ENCODE measurements at regions not wholly inside any gene's neighbourhood (a gene's known extent, or its start where the extent isn't known, plus 50 kb on each side); places are given as distances from the start of the nearest gene placed in this dataset.
"Not testable (repeated sequence)": the region's sequence is repeated elsewhere in the genome, so short reads cannot be mapped to it uniquely, and the experiment has no call there.

DNA sequence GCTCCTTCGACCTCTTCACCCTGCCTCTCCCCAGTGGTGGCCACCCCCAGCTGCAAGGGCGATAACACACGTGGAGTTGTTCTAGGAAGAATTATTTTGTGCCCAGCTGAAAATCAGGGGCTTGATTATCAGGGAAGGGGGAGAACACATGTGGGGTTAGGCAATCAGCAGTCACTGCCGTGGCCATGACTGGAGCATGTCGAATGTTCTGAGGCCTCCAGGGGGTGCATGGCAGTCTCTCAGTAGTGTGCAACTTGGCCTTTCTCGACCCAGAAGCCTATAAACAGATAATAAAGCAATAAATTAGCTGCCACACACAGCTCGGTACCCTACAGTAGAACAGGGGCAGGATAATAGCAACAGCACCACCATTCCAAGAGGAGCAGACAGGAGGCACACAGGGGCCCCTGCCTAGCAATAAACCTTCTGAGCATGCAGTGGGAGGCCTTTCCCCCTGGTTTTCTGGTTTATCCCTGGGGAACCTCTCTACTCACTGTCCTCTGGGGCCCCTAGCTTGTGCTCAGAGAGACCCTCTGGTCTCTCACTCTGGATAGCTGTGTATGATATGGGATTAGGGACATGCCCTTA, 308.2 kb upstream of the PLGLB2 start:
- not testable (repeated sequence) for DNase-seq

DNA sequence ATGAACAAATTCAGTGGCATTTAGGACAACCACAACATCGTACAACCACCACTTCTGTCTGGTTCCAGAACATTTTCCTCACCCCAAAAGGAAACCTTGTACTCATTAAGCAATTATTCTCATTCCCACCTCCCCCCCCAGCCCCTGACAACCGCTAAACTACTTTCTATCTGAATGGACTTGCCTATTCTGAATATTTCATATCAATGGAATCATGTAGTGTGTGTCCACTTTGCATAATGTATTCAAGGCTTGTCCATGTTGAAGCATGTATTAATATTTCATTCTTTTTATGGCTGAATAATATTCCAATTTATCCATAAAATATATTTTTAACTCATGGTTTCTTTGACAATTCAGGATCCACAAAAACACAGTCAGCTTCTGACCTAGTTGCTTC, 307.2 kb upstream of the PLGLB2 start:
- not testable (repeated sequence) for DNase-seq

DNA sequence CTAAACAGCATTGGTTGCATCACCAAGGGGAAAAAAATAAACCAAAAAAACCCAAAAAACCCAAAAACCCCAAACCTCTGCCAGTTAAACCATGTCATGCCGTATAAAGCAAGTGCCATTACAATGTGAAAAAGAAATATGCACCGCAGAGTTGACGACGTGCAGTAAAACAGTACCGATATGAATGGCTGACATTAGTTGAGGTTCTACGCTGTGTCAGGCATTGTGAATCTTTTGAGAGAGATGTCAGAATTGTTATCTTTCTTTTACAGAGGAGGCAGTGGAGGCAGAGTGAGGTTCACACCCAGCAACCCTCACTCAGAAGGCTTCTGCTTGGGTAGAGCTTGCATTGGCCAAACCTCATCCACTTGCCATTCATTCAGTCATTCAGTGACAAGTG, 306.5 kb upstream of the PLGLB2 start:
- not testable (repeated sequence) for DNase-seq

DNA sequence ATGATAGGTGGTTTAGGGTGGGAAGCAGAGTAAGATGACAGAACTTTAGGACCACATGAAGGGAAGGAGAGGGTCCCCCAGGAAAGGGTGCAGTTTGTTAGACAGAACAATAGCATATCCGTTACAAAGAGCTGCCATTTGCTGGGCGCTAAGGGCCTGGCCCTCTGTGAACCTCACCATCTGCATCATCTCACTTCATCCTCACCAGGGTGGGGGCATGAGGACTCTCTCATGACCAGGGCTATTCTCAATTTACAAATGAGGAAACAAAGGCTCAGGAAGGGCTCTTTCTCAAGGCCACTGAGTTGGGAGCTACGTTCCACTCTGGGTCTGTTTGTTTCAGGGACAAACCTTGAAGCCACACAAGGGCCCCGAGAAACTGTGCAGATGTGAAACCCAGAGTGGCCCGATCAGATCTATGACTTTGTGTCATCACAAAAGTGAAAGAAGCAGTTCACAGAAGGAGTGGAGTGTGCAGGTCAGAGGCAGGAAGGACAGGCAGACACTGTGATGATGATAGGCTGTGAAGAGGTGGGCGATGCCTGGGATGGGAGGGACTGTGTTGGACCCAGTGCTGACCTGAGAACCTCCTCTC, 304.8 kb upstream of the PLGLB2 start:
- not testable (repeated sequence) for DNase-seq

DNA sequence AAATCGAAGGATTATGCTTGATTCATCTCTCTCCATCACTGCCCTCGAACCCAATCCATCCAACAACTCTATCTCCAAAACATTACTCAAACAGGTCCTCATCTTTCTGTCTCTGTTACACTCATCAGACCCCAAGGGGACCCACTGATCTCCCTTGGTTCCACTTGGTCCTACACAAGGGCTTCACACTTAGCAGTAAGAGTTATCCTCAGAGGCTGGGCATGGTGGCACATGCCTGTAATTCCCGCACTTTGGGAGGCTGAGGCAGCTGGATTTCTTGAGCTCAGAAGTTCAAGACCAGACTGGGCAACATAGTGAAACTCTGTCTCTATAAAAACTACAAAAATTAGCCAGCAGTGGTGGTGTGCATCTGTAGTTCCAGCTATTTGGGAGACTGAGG, 302.9 kb upstream of the PLGLB2 start:
- DNase-seq: not testable (repeated sequence)

DNA sequence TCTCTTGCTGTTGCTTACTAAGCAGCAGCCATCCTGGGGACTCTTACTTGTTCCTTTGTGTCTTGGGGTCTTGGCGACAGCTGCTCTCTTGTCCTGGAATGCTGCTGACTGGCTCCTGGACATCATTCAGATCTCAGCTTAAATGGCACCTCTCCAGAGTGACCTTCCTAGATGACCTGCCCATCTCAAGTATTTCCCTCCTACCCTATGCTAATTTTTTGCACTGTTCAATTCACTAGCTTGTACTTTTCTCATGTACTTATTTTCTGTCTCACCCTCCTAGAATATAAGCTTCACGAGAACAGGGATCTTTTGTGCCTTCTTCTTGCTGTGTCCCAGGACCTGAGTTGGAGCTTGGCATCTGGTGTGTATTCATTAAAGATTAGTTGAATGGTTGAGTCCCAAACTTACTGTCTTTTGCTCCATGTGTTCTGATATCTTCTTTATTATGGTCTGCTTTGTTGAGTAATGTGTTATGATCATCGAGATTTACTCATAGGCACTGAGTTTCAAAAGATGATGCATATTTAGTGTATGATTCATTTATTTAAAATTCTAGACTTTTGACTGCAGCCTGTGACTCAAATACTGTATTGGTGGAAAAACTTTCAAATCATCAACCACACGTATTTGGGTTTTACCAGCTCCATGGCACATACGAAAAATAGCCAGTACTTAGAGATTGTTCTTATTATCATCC, 302.1 kb upstream of the PLGLB2 start:
- DNase-seq: not testable (repeated sequence)

DNA sequence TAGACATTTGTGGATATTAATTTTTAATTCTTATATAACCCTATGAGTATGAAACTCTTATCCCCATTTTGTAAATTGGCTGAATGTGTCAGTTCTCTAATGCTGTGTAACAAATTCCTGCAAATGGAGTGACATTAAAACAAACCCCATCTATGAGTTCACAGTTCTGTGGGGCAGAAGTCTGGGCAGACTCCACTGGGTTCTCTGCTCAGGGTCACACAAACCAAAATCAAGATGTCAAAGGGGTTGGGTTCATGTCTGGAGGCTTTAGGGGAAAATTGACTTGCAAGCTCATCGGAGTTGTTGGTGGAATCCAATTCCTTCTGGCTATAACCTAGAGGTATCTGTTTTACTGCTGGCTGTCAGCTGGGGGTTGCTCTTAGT, 301.6 kb upstream of the PLGLB2 start:
- not testable (repeated sequence) for DNase-seq

DNA sequence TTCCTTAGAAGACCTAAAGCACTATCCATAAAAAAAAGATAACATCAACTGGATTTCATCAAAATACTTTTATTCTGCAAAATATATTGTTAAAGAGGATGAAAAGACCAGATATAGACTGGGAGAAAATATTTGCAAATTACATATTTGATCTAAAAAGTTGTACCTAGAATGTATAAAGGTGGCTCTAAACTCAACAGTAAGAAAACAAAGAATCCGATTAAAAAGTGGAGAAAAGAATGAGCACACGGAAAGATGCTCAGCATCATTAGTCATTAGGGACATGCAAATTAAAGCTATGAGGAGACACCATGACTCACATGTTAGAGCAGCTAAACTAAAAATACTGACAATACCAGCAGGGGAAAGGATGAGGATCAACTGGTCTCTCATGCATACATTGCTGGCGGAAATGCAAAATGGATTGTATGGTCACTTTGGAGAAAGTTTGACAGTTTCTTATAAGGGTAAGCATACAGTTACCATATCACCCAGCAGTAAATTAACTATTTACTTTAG, 298.4 kb upstream of the PLGLB2 start:
- not testable (repeated sequence) for DNase-seq

DNA sequence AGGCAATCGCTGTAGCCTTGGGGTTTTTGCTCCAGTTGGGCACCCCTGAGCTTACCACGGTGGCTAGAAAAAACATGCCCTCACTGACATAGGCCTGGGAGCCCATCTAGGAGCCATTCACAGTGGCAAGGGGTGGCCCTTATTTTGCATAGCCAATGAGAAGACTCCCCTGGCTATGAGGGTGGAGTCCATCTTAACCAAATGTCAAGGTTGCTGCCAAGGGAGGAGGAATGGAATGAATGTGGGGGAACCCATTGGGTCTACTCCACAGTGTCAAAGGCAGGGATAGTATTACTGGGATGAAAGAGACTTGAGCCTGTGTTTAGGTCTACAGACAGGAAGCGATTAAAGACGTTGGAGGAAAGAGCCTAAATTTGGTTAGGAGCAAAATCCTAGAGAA, 295.7 kb upstream of the PLGLB2 start:
- DNase-seq: not testable (repeated sequence)

DNA sequence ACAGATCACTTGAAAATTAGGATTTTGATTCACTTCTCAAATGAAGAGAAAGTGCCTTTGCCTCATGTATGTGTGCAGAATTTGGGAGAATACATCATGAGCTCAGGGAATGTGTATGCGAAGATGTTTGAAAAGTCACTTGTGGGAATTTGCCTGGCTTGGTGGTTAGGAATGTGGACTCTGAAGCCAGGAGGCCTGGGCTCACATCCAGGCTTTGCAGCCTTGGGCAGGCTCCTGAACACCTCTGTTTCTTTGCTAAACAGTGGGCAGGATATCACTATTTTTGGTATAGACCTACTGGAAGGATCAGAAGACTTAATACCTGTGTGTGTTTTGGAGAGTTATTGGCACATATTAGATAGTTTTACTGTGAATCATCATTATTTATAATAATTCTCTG, 295.0 kb upstream of the PLGLB2 start:
- not testable (repeated sequence) for DNase-seq

DNA sequence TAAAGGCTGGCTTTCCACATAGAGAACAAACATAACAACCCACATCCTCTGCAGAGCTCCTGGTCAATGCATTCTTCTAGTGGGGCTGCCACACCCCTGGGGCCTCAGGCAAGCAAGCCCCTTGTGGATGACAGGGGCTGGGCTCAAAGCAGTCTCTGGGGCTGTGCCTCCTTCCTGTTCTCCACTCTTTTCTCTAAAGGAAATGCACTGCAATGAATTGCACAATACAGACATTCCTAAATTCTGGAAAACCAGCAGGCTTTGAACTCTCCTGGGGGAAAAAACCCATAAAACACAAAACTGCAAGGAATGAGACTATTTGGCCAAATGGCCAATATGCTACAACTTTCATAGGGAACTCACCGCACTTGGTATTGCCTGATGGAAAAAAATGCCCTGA, 293.9 kb upstream of the PLGLB2 start:
- DNase-seq: not testable (repeated sequence)

DNA sequence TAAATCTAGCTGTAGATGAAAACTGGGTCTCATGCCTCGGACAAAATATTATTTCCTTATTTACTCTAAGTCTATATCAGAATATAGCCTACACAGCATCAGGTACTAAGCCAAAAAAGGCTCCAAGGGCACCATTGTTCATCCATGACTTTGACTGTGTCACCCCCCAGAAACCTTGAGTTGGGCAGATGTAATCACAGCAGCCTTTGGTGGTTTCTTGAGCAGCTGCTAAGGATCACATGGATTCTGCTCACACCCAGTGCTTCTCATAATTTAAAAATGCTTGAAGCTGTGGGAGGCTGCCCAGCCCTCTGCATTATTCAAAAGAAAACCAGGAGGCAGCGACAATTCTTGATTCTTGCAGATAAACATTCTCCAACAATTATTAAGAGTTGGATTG, 293.5 kb upstream of the PLGLB2 start:
- DNase-seq: not testable (repeated sequence)

DNA sequence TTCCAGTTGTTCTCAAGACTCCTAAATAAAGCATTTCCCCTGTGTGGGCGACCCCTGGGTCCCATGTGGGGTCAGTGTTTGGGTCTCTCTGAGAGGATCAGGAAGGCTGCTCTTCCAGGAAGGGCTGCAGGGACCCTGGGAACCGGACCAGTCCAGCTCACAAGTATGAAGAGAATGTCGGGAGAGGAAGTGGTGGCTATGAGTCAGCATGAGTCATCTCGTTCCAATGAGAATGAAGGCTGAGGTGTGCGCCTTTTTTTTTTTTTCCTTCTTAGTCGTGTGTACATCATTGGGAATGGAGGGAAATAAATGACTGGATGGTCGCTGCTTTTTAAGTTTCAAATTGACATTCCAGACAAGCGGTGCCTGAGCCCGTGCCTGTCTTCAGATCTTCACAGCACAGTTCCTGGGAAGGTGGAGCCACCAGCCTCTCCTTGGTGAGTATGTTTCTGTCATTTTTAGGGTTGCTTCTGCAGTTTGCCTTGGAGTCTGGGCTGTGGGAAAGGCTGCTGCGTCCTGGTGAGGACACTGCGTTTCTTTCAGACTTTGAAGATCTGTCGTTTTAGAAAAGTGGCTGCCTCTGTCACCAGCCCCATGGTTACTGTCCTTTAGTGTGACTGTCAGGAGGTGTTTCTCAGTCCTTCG, 292.6 kb upstream of the PLGLB2 start:
- not testable (repeated sequence) for DNase-seq

DNA sequence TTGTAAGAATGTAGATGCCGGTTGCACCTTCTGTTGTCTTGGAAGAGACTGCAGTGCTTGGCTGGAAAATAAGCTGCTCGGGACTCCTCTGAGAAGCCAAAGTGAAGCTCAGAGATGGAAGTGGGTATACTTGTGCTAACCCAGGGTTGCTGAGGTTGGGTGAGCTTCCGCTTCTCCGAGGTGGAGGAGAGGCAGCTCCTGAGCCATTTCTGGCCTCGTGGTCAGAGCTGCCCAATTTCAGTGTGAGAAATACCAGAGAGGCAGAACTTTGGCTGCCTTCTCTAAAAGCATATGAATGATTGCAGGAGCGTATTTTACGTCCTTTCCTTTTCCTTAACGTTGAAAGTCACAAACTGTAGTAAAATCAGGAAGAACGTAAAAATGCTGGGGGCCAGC, 292.0 kb upstream of the PLGLB2 start:
- peak; percentile 33 for DNase-seq

DNA sequence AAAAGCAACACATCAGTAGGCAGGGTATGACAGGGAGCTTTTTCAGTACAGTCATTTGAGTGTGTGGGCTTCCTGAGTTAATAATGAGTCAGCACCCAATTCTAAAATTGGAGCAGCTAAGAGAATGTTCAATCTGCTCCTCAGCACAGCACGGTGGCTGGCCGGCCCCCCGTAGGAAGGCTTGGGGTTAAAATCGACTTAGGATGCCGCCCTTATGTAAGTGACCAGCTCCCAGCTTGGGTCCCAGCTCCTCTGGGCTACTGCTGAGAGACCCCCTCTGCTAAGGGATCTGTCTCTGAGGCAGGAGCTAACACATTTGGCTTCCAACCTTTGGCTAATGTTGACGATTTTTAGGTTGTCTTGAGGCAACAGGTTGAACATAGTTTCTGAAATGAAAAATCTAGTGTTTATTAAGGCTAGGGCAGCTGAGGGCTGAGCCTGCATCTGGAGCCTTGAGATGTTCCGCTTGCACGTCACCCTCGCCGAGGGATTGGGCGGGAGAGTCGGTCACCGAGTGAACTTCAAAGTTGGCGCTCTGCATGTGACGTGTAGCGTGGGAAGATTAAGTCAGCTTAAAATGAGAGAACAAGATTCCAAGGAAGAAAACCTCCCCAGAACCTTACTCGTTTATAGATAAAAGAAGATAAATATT, 291.3 kb upstream of the PLGLB2 start:
- DNase-seq: not testable (repeated sequence)

DNA sequence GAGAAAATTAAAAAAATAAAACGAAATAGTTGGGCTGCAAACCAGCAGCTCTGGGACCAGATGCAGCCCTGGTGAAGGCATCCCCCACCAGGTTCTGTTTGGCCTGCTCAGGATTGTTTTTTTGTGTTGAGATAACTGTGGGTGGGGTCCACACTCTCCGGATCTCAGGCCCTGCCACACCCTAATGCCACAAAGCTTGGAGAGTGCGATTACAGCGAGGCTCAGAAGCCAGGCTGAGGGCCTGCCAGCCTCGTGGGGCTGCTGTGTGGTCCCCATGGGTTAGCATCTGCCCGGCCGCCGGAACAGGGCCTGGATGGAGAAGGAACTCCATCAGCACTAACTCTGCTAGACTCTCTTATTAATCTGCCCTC, 290.8 kb upstream of the PLGLB2 start:
- DNase-seq: not testable (repeated sequence)

DNA sequence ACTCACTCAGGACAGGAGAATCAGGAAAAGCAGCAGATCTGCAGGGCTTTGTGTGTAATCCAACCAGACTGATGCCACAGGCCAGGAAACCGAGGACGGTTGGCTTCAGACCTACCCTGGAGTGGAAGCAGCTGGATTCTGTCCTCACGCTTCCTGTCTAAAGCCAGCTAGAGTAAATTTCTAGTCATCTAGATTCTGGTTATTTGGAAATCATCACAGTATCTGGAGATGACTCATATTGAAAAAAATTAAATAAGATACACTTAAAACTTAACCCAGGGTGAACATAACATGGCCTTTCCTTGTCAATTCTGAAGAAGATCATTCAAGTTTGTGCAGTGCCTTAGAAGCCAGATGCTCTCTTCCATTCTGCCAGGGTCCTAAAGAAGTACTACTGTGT, 288.9 kb upstream of the PLGLB2 start:
- DNase-seq: not testable (repeated sequence)

DNA sequence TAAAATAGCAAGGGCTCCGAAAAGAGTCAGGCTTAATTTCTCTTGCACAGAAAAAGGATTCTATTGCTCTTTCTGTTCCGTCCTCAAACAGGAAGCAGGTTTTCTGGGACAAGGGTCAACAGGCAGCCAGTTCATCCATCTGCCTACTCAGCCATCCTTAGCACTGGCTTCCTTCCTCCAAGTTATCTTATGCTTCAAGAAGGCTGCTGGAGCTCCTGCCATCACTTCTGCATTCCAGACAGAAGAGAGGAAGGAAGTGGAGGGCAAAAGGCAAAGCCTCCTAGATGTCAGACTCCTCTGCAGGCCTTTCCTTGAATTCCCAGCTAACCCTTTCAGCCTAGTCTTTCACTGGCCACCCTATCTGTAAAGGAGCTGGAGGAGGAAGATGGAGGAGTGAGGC, 287.8 kb upstream of the PLGLB2 start:
- not testable (repeated sequence) for DNase-seq

DNA sequence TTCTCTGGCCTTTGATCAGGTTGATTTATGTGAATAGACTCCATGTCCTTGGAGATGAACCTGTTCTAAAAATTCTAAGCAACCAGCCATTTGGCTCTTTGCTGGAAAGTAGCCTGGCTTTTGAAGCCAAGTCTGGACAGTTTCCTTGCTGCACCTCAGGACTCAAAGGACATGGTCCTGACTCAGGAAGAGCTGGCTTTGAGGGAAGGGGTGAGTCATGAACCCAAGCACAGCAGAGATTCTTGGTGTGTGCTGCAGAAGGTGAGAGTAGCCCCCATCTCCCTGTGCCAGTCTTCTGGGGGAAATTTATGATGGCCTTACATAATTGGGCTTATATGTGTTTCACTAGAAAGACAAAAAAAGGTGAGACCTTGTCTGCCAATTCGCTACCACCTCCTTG, 287.2 kb upstream of the PLGLB2 start:
- not testable (repeated sequence) for DNase-seq

DNA sequence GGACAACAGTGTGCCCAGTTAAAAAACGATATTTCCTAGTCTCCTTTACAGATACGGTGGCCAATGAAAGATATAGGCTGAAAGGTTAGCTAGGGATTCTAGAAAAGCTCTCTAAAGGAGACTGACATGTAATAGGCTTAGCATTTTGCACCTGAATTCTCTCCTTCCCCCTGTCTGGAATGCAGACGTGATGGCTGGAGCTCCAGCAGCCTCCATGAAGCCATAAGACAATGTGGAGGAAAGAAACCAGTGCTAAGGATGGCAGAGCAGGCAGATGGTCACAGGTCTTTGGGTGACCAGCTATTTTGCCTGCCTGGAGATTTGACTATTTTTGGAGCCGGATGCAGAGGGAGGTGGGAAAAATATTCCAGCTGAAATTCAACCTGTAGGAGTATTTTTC, 286.2 kb upstream of the PLGLB2 start:
- not testable (repeated sequence) for DNase-seq

DNA sequence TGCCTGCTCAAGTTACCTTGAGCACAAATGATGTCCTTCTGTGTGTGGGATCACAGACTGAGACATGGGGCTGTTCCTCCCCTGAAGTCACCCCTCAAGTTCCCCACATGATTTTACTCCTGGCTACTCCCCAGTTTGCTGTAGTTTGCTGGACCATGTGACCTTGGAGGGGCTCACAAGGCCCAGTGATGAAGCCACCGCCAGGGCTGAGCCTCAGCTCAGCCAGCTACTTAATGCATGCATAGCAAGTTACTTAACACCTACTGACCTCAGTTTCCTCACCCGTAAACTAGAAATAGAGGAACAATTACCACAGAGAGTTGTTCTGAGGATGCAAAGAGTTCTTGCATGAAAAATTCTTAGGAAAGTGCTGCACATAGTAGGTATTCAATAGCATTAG, 283.7 kb upstream of the PLGLB2 start:
- peak; percentile 39 for DNase-seq

DNA sequence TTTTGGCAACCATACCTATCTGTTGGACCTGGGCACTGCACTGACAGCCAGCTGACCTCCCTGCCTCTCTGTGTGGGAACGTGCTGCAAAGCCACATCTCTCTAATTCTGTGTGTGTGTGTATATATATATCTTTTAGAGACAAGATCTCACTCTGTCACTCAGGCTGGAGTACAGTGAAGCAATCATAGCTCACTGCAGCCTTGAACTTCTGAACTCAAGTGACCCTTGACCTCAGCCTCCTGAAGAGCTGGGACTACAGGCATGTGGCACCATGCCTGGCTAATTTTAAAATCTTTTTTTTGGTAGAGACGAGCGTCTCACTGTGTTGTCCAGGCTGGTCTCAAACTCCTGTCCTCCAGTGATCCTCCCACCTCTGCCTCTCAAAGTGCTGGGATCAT, 282.2 kb upstream of the PLGLB2 start:
- not testable (repeated sequence) for DNase-seq

DNA sequence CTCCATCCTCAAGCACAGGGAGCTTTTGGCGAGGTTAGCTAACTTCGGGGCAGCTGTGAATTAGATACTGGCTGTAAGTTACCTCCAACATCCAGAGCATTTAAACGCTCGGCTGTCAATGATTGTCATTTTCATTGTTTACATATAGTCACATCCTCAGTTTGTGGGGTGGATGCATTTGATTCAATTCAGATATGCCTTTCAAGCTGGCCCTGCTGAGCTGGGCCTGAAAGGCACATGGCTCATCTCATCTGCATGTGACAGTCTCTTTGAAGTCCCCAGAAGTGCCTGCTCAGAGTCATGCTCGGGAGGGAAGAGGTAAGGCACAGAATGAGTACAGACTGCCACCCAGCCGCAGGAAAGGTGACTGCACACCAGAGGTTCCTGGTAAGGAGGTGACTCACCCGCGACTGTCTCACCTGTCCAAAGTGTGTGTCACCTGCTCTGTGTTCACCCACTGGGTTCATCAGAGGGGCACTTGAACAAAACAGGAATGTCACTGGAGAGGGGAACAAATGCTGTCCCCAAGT, 281.2 kb upstream of the PLGLB2 start:
- peak; percentile 72 for DNase-seq
